SK-MEL-5 (cell line): ENCODE measurements at regions not wholly inside any gene's neighbourhood (a gene's known extent, or its start where the extent isn't known, plus 50 kb on each side); places are given as distances from the start of the nearest gene placed in this dataset.

ENCODE experiments used
- DNase-seq: peaks from one replicate; pipeline ENCODE4 v3.0.0-alpha.2; 2016; ENCODE audit warnings: low read depth, low spot score
- in situ Hi-C: cut with HindIII; loops from 2 replicates; pipeline ENCODE4 v1.10.0; 2016; ENCODE audit warnings: low sequenced_read_pairs, high pct_unique_total_duplicates, low pct_unique_long_range_greater_than_20kb

DNA sequence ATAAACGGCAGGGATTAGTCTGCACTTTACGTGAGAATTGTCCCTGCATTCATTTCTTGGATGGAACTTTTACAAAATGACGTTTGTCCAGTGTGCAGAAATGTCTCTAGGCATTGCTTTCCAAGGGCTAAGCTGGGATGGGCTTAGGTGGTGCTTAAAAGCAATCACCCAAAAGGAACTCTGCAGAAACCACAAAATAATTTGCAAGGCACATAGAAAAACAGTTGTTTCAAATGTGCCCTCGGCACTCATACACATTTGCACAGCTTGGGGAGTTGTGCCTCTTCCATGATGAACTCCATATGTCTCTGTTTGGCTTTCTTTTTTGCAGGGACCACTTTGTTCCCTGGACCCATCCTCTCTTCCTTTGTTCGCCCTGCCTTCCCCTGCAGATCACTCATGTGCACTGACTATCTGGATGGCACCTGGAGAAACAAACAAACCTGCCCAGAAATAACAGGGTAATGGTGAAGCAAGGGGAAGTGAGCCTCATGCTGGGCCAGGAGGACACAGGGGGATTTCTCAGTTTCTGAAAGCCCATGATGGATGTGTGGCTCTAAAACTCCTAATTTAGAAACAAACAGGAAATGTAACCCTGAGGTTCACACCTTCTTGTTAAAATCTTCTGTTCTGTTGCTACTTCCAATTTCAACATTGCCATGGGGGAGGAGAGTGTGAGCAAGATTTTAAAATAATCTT, 150.2 kb downstream of the SNX19 start:
- in situ Hi-C loops, result no loop called here
- no peak for DNase-seq

DNA sequence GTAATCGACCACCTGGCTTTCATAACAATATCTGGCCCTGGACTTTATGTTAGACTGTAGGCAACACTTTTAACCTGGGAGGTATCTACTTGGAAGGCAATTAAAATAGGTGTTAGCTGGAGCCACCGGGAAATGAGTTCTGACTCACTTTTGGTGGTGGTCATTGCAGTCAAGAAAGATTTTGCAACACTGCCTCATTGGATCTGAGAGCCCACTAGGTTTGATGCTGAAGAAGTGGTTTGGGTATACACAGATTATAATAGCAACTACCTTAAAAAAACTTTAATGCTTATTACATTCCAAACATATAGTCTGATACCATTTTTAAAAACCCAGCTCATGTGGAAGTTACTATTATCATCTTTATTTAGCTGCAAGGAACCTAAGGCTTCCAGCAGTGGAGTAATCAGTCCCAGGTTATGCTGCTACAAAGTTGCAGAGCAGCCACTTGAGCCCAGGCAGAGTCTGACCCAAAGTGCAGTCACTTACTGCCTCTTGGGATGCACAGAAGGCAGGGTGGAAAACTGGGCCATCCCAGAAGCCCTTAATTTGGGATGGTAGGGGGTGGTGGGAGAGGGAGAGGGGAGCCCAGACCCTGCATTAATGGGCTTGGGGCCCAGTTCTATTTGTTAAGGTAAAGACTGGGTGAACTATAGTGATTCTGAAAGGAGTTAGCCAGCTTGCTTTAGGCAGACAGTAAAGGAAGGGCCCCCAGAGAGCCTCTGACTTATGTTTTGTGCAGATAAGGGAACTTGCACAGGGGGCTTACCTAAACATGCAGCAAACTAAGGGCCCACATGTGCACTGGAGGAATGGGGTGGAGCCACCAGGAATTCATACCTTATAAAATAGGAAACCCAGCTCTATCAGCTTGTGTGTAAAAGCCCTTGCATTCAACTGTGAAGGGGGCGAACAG, 149.4 kb downstream of the SNX19 start:
- in situ Hi-C loops, result no loop called here

DNA sequence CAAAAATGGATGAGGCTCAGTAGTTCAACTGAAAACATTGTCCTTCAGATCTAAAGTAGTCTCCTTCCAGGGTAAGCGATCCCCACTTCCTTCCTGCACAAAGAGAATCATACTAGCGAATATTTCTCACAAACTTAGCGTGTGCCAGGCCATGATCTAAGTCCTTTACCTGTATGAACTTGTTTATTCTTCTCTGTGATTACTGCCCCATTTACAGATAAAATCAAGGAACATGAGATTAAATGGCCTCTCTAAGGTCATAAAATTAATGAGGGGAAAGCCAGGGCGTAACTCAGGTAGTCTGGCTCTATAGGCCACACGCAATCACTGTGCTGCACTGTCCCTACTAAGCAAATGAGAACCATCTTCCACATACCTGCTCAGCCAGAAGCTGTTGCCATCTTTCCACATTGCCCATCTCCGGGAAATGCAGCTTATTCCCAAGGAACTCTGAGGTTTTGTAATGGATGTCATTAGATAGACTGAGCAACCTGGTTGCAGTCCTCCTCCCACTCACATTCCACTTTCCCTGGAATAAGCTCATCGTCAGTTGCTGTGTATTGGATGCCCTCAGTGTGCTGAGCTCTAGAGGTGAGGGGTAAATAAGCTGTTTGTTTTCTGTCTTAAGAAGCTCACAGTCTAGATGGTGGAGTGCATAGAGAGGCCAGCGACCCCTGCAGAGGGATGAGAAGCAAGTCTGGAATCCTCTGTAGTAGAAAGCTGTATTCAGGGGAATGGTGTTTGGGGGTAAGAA, 146.3 kb downstream of the SNX19 start:
- no peak for DNase-seq
- in situ Hi-C loops, result no loop called here

More for the DNA sequence above, 149.4 kb downstream of the SNX19 start:
- DNase-seq, result no peak

DNA sequence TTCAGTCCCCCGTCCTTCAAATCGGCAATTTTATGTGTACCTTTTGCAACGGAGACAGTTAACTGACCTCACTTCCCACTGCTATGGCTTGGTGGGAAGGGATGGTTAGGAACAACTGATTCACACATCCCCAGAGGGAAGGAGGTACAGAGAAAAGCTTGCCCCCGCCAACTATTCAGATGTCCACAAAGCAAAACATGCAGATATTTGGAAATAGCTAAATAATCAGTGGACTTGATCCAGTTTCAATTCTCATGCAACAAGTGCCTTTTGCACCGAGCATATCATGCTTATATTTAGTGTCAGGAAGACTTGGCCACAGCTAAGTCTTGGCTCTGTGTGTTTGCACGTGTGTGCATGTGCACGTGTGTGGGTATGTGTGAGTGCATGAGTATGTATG, 144.6 kb downstream of the SNX19 start:
- no peak for DNase-seq
- in situ Hi-C loops, result no loop called here

GRCh38 chr11:130772266-130773227, 143.7 kb downstream of the SNX19 start:
- in situ Hi-C loops, result no loop called here
- DNase-seq, result peak; percentile 7

DNA sequence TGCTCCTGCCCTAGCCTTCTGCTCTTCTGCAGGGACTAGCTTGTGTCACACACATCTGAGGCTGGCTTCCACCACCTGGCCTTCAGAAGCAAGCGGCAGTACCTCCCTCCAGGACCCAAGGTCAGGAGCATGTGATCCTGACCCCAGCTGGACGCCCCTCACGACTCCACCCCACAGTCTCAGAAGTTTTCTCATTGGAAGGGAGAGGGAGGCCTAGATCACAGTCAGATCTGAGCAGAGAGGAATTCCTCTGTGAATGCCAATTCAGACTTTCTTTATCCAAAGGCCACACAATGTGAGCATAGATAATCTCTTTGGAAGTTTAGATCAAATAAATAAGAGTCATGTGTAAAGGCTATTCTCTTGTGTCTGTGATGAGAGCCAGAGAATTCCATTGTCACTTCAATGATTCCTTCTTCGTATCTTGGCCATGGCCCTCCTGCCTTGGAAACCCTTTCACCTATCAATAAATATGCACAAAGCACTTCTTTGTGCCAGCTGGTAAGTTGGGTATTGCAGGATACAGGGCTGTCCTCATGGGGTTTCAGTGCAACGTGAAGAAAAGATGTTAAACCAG, 142.9 kb downstream of the SNX19 start:
- no peak for DNase-seq
- in situ Hi-C loops, result no loop called here

- in situ Hi-C loops, result no loop called here
Observed at GRCh38 chr11:130774703-130775102, 141.6 kb downstream of the SNX19 start.

GRCh38 chr11:130775306-130776060, 140.8 kb downstream of the SNX19 start:
- in situ Hi-C loops, result no loop called here
- DNase-seq, result no peak

More at GRCh38 chr11:130774703-130775102, 141.6 kb downstream of the SNX19 start:
- DNase-seq, result no peak

GRCh38 chr11:130776061-130776419, 140.2 kb downstream of the SNX19 start:
- in situ Hi-C loops, result no loop called here
- no peak for DNase-seq

- in situ Hi-C loops, result no loop called here
Observed at GRCh38 chr11:130778026-130778425, 138.3 kb downstream of the SNX19 start.

GRCh38 chr11:130778705-130779104, 137.6 kb downstream of the SNX19 start:
- DNase-seq, result no peak
- in situ Hi-C loops, result no loop called here

More at GRCh38 chr11:130778026-130778425, 138.3 kb downstream of the SNX19 start:
- no peak for DNase-seq

DNA sequence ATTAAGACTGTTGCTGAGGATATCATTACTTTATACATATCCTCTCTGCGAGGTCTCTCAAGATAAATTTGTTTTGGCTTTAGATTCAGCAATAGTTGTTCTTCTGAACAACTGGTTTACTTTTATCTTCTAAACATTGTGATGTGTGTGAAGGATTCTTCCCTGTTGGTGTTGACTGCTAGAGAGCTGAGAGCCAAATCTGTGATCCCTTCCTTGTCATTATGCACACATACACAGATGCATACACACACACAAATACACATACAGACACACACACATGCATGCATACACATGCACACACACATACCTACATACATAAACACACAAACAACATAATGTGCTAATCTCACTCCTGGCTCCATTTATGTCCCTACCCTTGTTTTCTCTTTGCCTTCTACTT, 137.0 kb downstream of the SNX19 start:
- DNase-seq, result no peak

GRCh38 chr11:130779943-130780342, 136.3 kb downstream of the SNX19 start:
- in situ Hi-C loops, result no loop called here
- DNase-seq, result no peak

More for the DNA sequence above, 137.0 kb downstream of the SNX19 start:
- in situ Hi-C loops, result no loop called here

- no peak for DNase-seq
- in situ Hi-C loops, result no loop called here
Observed at GRCh38 chr11:130780437-130780836, 135.8 kb downstream of the SNX19 start.

GRCh38 chr11:130781931-130782330, 134.3 kb downstream of the SNX19 start:
- in situ Hi-C loops, result no loop called here
- DNase-seq, result no peak
